ENCODE measurements at regions not wholly inside any gene's neighbourhood (a gene's known extent, or its start where the extent isn't known, plus 50 kb on each side); places are given as distances from the start of the nearest gene placed in this dataset.

DNA sequence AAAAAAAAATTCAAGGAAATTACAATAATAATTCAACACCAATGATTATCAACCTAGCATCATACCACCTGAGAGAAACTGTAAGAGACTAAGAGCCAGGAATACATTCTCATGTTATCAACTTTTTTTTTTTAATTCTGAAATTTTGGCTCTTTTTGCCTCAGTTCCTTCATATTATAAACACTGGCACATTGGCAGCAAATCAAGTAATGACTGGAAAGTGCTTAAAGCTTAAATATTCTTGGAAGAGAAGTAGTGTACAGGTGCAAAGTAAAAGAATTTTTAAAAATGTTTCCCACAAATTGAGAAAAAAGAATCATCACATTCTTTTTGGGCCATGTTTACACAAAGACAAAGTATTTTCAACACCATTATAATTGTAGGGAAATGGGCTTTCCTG, 296.9 kb upstream of the SOX5 start:
- TF ChIP-seq, protein P1, sequence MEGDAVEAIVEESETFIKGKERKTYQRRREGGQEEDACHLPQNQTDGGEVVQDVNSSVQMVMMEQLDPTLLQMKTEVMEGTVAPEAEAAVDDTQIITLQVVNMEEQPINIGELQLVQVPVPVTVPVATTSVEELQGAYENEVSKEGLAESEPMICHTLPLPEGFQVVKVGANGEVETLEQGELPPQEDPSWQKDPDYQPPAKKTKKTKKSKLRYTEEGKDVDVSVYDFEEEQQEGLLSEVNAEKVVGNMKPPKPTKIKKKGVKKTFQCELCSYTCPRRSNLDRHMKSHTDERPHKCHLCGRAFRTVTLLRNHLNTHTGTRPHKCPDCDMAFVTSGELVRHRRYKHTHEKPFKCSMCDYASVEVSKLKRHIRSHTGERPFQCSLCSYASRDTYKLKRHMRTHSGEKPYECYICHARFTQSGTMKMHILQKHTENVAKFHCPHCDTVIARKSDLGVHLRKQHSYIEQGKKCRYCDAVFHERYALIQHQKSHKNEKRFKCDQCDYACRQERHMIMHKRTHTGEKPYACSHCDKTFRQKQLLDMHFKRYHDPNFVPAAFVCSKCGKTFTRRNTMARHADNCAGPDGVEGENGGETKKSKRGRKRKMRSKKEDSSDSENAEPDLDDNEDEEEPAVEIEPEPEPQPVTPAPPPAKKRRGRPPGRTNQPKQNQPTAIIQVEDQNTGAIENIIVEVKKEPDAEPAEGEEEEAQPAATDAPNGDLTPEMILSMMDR (IDR thresholded peaks at IDR 0.05), result no peak
- intact Hi-C loops (cut with DNase I), result no loop called here
- Histone ChIP-seq H3K4me3 (no peak overlapping the region), H3K27ac (no peak overlapping the region), H3K36me3 (no peaks in the 10 kb centered on the region), H3K4me1 (no peaks in the 10 kb centered on the region), H3K27me3 (no peaks in the 10 kb centered on the region), H3K9me3 (no peaks in the 10 kb centered on the region)
- DNase-seq (ENCODE audit: low spot score in 2 of 2), result no peak

DNA sequence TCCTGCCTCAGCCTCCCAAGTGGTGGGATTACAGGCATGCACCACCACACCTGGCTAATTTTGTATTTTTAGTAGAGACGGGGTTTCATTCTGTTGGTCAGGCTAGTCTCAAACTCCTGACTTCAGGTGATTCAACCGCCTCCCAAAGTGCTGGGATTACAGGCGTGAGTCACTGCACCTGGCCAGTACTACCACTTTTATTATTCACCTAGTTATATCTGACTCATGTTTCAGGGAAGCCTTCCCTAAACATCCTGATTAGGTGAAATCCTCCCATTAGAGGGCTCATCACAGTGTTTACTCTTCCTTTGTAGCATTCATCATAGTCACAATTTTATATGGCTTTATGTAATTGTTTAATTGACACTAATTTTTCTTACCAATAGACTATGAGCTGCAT, 295.3 kb upstream of the SOX5 start:
- no peak overlapping the region for H3K4me3 ChIP-seq

GRCh38 chr12:24244231-24244630, 294.8 kb upstream of the SOX5 start:
- intact Hi-C loops (cut with DNase I), result no loop called here
- Histone ChIP-seq H3K9me3 (no peaks in the 10 kb centered on the region), H3K4me1 (no peaks in the 10 kb centered on the region), H3K36me3 (no peaks in the 10 kb centered on the region), H3K27me3 (no peaks in the 10 kb centered on the region), H3K4me3 (no peak overlapping the region), H3K27ac (no peak overlapping the region)
- TF ChIP-seq, protein P1 (IDR thresholded peaks at IDR 0.05), result no peak
- DNase-seq (ENCODE audit: low spot score in 2 of 2), result no peak

More for the DNA sequence above, 295.3 kb upstream of the SOX5 start:
- Histone ChIP-seq H3K27ac (no peak overlapping the region), H3K4me1 (no peaks in the 10 kb centered on the region), H3K27me3 (no peaks in the 10 kb centered on the region), H3K9me3 (no peaks in the 10 kb centered on the region), H3K36me3 (no peaks in the 10 kb centered on the region)
- TF ChIP-seq, protein P1 (IDR thresholded peaks at IDR 0.05), result no peak
- intact Hi-C loops (cut with DNase I), result no loop called here
- DNase-seq (ENCODE audit: low spot score in 2 of 2), result no peak

GRCh38 chr12:24240707-24241106, 291.2 kb upstream of the SOX5 start:
- no peaks in the 10 kb centered on the region for H3K27me3 ChIP-seq

DNA sequence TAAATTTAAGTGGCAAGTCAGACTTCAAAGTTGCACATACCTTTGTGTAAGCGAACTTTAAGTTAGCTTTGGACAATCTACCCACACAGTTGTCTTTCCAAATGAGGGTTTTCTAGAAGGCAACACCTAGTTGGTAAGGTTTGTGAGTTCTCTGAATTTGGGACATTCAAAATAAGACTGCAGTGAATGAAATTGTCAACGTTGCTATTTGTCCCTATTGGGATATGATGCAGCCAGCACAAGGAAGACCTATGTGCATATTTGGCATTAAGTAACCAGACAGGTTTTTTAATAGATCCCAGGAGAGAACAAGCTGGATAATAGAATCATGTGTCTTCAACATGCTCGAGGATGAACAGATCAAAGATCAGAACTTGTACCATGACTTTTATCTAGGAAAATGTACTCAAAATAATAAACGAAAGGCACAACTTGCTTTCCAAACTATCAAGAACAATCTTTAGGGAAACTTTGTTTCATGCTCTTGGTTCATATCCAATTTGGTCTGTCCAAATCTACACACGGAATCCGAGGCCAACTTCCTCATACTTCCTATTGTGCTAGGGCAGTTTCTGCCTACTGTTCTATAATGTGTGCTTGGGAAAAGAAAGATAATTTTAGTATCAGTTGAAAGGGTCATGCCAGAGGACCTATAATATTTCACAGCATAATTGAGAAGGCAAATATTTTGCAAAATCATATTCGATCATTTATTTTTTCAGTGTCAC, 284.2 kb upstream of the SOX5 start:
- no peaks in the 10 kb centered on the region for H3K4me1 ChIP-seq
- no peak for DNase-seq (ENCODE audit: low spot score in 2 of 2)
- intact Hi-C loops (cut with DNase I), result no loop called here
- no peak overlapping the region for H3K27ac ChIP-seq
- H3K4me3 ChIP-seq, result no peak overlapping the region
- no peaks in the 10 kb centered on the region for H3K9me3 ChIP-seq
- TF ChIP-seq, protein P1 (IDR thresholded peaks at IDR 0.05), result no peak
- H3K36me3 ChIP-seq, result no peaks in the 10 kb centered on the region
- no peaks in the 10 kb centered on the region for H3K27me3 ChIP-seq

More at GRCh38 chr12:24240707-24241106, 291.2 kb upstream of the SOX5 start:
- Histone ChIP-seq H3K27ac (no peak overlapping the region), H3K4me3 (no peak overlapping the region), H3K4me1 (no peaks in the 10 kb centered on the region), H3K9me3 (no peaks in the 10 kb centered on the region), H3K36me3 (no peaks in the 10 kb centered on the region)
- intact Hi-C loops (cut with DNase I), result no loop called here
- no peak for DNase-seq (ENCODE audit: low spot score in 2 of 2)
- TF ChIP-seq, protein P1 (IDR thresholded peaks at IDR 0.05), result no peak

Measured in ascending aorta (tissue), 2 donors.